SK-N-MC (cell line): ENCODE measurements at regions not wholly inside any gene's neighbourhood (a gene's known extent, or its start where the extent isn't known, plus 50 kb on each side); places are given as distances from the start of the nearest gene placed in this dataset.

Source experiments
- EZH2 ChIP-seq: fragments of 200-600 bp; sonication (generic); IDR thresholded peaks from one replicate; pipeline ENCODE4 v1.6.1; 2017; ENCODE audit warnings: antibody characterized with exemption
- FOXP2 ChIP-seq: optimal IDR thresholded peaks from 2 replicates; pipeline ENCODE3; 2011; ENCODE audit warnings: mild to moderate bottlenecking, moderate library complexity; ENCODE audit not compliant: insufficient read depth; ENCODE audit errors: extremely low read length, control extremely low read depth
- POLR2AphosphoS5 ChIP-seq: IDR thresholded peaks from 2 replicates; pipeline ENCODE4 v1.6.1; 2012; ENCODE audit warnings: mild to moderate bottlenecking, low read depth, low read length, borderline replicate concordance

DNA sequence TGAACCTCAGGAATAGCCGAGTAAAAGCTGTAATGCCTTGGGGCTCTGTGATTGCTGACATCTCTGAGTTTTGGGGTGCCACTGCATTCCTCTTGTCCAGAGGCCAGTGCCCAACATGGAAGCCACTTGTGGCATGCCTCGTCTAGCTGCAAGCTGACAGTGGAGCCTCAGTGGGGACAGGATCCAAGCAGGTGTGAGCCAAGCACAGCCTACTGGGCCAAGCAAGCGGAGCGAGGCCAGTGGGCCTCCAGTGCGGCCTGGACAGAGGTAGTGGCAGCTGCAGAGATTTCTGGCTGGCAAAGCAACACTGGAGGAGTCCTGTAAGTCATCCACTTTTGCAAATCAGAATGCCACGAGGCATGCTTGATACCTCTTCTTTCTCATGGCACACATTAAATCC is 1038.2 kb upstream of the CNTN5 start:
- TF ChIP-seq POLR2AphosphoS5 (no peak), EZH2 (no peak), FOXP2 (no peak)
